Ectodermal cell (in vitro differentiated cells): ENCODE measurements at regions not wholly inside any gene's neighbourhood (a gene's known extent, or its start where the extent isn't known, plus 50 kb on each side); places are given as distances from the start of the nearest gene placed in this dataset.

ENCODE experiments used
- H3K27ac ChIP-seq: 2 replicates; pipeline ENCODE4 v1.7.0; 2013; ENCODE audit warnings: mild to moderate bottlenecking, low read depth, low read length; ENCODE audit not compliant: insufficient read depth, poor library complexity, severe bottlenecking
- H3K27me3 ChIP-seq: 2 replicates; pipeline ENCODE4 v1.7.0; 2013; ENCODE audit warnings: mild to moderate bottlenecking, low read length; ENCODE audit not compliant: insufficient read depth, control insufficient read depth, poor library complexity, severe bottlenecking
- H3K36me3 ChIP-seq: one replicate; pipeline ENCODE4 v1.7.0; 2013; ENCODE audit warnings: low read length; ENCODE audit not compliant: control insufficient read depth, insufficient read depth
- H3K4me1 ChIP-seq: one replicate; pipeline ENCODE4 v1.7.0; 2013; ENCODE audit warnings: low read length; ENCODE audit not compliant: control insufficient read depth, insufficient read depth
- H3K4me3 ChIP-seq: 2 replicates; pipeline ENCODE4 v1.7.0; 2013; ENCODE audit warnings: low read depth, low read length, control low read depth; ENCODE audit not compliant: insufficient read depth
- H3K9me3 ChIP-seq: 2 replicates; pipeline ENCODE4 v1.7.0; 2013; ENCODE audit warnings: mild to moderate bottlenecking, low read length, moderate library complexity; ENCODE audit not compliant: control insufficient read depth
- WGBS, 2 experiments: methylation state at CpG; one replicate each; pipeline ENCODE4 v1.1.7; 2013; ENCODE audit warnings: missing lambda C conversion rate in 2 of 2; 5-methylcytosine and 5-hydroxymethylcytosine counted together

- no peak overlapping the region for H3K27ac ChIP-seq
- H3K27me3 ChIP-seq: no peaks in the 10 kb centered on the region
- no peaks in the 10 kb centered on the region for H3K4me1 ChIP-seq
- no peaks in the 10 kb centered on the region for H3K9me3 ChIP-seq
- no peak overlapping the region for H3K4me3 ChIP-seq
- no peaks in the 10 kb centered on the region for H3K36me3 ChIP-seq
Measured at GRCh38 chr20:12455148-12455547, 537.5 kb downstream of the BTBD3 start.

GRCh38 chr20:12458241-12458640, 540.5 kb downstream of the BTBD3 start:
- H3K4me3 ChIP-seq: no peak overlapping the region
- no peaks in the 10 kb centered on the region for H3K36me3 ChIP-seq
- no peak overlapping the region for H3K27ac ChIP-seq
- no peaks in the 10 kb centered on the region for H3K27me3 ChIP-seq
- H3K9me3 ChIP-seq: no peaks in the 10 kb centered on the region
- no peaks in the 10 kb centered on the region for H3K4me1 ChIP-seq

GRCh38 chr20:12464036-12464435, 544.7 kb upstream of the SPTLC3 start:
- H3K27ac ChIP-seq: no peak overlapping the region
- 96 to 97% methylated on average over 3 of the region's 3 CpGs for WGBS, 2 experiments
- H3K4me1 ChIP-seq: no peaks in the 10 kb centered on the region
- no peaks in the 10 kb centered on the region for H3K36me3 ChIP-seq
- H3K4me3 ChIP-seq: no peak overlapping the region
- H3K9me3 ChIP-seq: no peaks in the 10 kb centered on the region
- no peaks in the 10 kb centered on the region for H3K27me3 ChIP-seq

DNA sequence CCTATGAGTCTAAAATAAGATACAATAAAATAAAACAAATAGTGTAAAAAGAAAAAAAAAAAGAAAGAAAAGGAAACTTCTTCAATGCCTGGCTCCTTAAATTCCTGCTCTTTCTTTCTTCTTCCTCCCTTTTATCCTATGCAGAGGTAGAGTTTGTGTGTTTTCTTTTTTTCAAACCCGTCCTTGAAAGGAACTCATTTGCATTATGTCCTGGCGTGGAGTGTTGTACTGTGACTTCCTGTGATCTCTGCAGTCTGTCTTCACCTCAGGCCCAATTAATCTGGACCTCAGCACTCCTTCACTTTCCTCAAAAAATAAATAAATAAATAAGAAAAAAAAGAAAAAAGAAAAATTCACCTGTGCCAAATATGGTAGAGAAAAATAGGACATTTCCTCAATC, 541.9 kb upstream of the SPTLC3 start:
- no peaks in the 10 kb centered on the region for H3K4me1 ChIP-seq
- 34% methylated on average over 2 of the region's 2 CpGs; no CpG with 5 or more reads in 1 of the 2 experiments for WGBS, 2 experiments
- H3K4me3 ChIP-seq: no peak overlapping the region
- H3K9me3 ChIP-seq: no peaks in the 10 kb centered on the region
- H3K27ac ChIP-seq: no peak overlapping the region
- no peaks in the 10 kb centered on the region for H3K27me3 ChIP-seq
- no peaks in the 10 kb centered on the region for H3K36me3 ChIP-seq

DNA sequence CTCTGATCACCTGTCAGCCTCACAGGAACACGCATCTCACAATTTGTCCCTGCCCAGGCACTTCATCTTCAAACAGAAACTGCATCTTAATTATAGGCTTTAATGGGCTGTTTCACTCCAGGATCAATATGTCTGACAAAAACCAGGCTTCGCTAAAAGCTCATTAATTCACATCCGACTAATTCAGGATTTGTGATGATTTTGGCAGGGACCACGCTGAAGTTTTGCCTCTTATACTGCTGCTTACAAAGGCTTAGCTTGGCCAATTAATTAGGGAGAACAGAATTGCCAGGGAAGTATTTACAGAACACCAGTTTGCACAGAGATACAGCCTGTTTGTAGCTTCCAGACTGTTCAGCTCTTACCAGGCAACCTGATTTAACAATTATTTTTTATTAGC, 541.0 kb upstream of the SPTLC3 start:
- no peaks in the 10 kb centered on the region for H3K36me3 ChIP-seq
- no peak overlapping the region for H3K27ac ChIP-seq
- no peaks in the 10 kb centered on the region for H3K9me3 ChIP-seq
- H3K27me3 ChIP-seq: no peaks in the 10 kb centered on the region
- no peak overlapping the region for H3K4me3 ChIP-seq
- no peaks in the 10 kb centered on the region for H3K4me1 ChIP-seq
- 93 to 94% methylated on average over 4 of the region's 4 CpGs for WGBS, 2 experiments

GRCh38 chr20:12482661-12483060, 526.1 kb upstream of the SPTLC3 start:
- Histone ChIP-seq H3K27me3 (no peaks in the 10 kb centered on the region), H3K4me3 (no peak overlapping the region)
- 93 to 100% methylated on average over 2 of the region's 2 CpGs for WGBS, 2 experiments

GRCh38 chr20:12502443-12502842, 506.3 kb upstream of the SPTLC3 start:
- 87 to 95% methylated on average over 2 of the region's 2 CpGs for WGBS, 2 experiments
- Histone ChIP-seq H3K27me3 (no peaks in the 10 kb centered on the region), H3K36me3 (no peaks in the 10 kb centered on the region), H3K27ac (no peak overlapping the region), H3K4me1 (no peaks in the 10 kb centered on the region), H3K9me3 (no peaks in the 10 kb centered on the region), H3K4me3 (no peak overlapping the region)

More at GRCh38 chr20:12482661-12483060, 526.1 kb upstream of the SPTLC3 start:
- Histone ChIP-seq H3K27ac (no peak overlapping the region), H3K9me3 (no peaks in the 10 kb centered on the region), H3K4me1 (no peaks in the 10 kb centered on the region), H3K36me3 (no peaks in the 10 kb centered on the region)

GRCh38 chr20:12504779-12505178, 504.0 kb upstream of the SPTLC3 start:
- no peaks in the 10 kb centered on the region for H3K9me3 ChIP-seq
- H3K27me3 ChIP-seq: no peaks in the 10 kb centered on the region
- no peaks in the 10 kb centered on the region for H3K4me1 ChIP-seq
- no peaks in the 10 kb centered on the region for H3K36me3 ChIP-seq
- H3K4me3 ChIP-seq: no peak overlapping the region
- no peak overlapping the region for H3K27ac ChIP-seq
- WGBS, 2 experiments: 96 to 98% methylated on average over 1 of the region's 1 CpG

- Histone ChIP-seq H3K36me3 (no peaks in the 10 kb centered on the region), H3K27me3 (no peaks in the 10 kb centered on the region), H3K4me3 (no peak overlapping the region), H3K9me3 (no peaks in the 10 kb centered on the region), H3K4me1 (no peaks in the 10 kb centered on the region), H3K27ac (no peak overlapping the region)
- 92 to 95% methylated on average over 3 of the region's 3 CpGs for WGBS, 2 experiments
Measured at GRCh38 chr20:12511499-12511898, 497.3 kb upstream of the SPTLC3 start.

- 54 to 62% methylated on average over 1 of the region's 1 CpG for WGBS, 2 experiments
- no peaks in the 10 kb centered on the region for H3K36me3 ChIP-seq
- no peaks in the 10 kb centered on the region for H3K4me1 ChIP-seq
- H3K27me3 ChIP-seq: no peaks in the 10 kb centered on the region
- no peak overlapping the region for H3K4me3 ChIP-seq
- H3K9me3 ChIP-seq: no peaks in the 10 kb centered on the region
- no peak overlapping the region for H3K27ac ChIP-seq
Measured at GRCh38 chr20:12512755-12513154, 496.0 kb upstream of the SPTLC3 start.

DNA sequence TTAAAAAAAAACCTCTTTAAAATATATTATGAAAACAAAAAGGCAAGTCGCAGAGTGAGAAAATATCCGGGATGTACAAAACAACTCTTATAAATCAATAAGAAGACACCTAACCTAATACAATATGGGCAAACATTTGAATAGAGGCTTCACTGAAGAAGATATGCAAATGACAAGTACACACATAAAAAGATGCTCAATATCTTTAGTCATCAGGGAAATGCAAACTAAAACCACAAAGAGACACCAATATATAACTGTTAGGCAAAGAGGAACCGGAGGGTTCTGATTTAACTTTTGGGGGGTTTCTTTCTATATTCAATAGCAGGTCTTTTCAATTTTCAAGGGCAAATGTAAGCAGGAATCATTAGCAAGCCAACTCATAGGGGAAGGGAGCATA, 480.7 kb upstream of the SPTLC3 start:
- H3K27ac ChIP-seq: no peak overlapping the region
- WGBS, 2 experiments: 100% methylated on average over 1 of the region's 3 CpGs; no CpG with 5 or more reads in 1 of the 2 experiments
- peaks cover 5% of the 10 kb centered on the region for H3K4me1 ChIP-seq

More for the DNA sequence above, 480.7 kb upstream of the SPTLC3 start:
- Histone ChIP-seq H3K4me3 (no peak overlapping the region), H3K27me3 (no peaks in the 10 kb centered on the region), H3K9me3 (no peaks in the 10 kb centered on the region), H3K36me3 (no peaks in the 10 kb centered on the region)
